Limb (tissue), 2 donors: ENCODE measurements at regions not wholly inside any gene's neighbourhood (a gene's known extent, or its start where the extent isn't known, plus 50 kb on each side); places are given as distances from the start of the nearest gene placed in this dataset.
"Not testable (repeated sequence)": the region's sequence is repeated elsewhere in the genome, so short reads cannot be mapped to it uniquely, and the experiment has no call there.

Experiments
- DNase-seq, 2 donors: peaks; one replicate each; pipeline ENCODE4 v3.0.0-alpha.2; 2016; ENCODE audit errors: extremely low spot score in 2 of 2

GRCh38 chr3:73874606-73875369 lies 250.0 kb upstream of the PDZRN3 start:
- no peak for DNase-seq

GRCh38 chr3:73874161-73874560 lies 249.4 kb upstream of the PDZRN3 start:
- no peak for DNase-seq

- peak; percentile 74 to 76 for DNase-seq
Observed at GRCh38 chr3:73868688-73869315, 244.1 kb upstream of the PDZRN3 start.

- no peak for DNase-seq
Observed at GRCh38 chr3:73867524-73867923, 242.8 kb upstream of the PDZRN3 start.

- DNase-seq: no peak
Observed at GRCh38 chr3:73866846-73867245, 242.1 kb upstream of the PDZRN3 start.

- no peak for DNase-seq
Observed at GRCh38 chr3:73863546-73864079, 238.9 kb upstream of the PDZRN3 start.

- no peak for DNase-seq
Observed at GRCh38 chr3:73855813-73856212, 231.1 kb upstream of the PDZRN3 start.

GRCh38 chr3:73848173-73848906 lies 223.6 kb upstream of the PDZRN3 start:
- peak in 1 of 2 donors; percentile 72 for DNase-seq

- DNase-seq: no peak
Observed at GRCh38 chr3:73846951-73847350, 222.2 kb upstream of the PDZRN3 start.

GRCh38 chr3:73839032-73839431 lies 214.3 kb upstream of the PDZRN3 start:
- DNase-seq: no peak

GRCh38 chr3:73835945-73836344 lies 211.2 kb upstream of the PDZRN3 start:
- DNase-seq: no peak

- no peak for DNase-seq
Observed at GRCh38 chr3:73832426-73832825, 207.7 kb upstream of the PDZRN3 start.

GRCh38 chr3:73828348-73828747 lies 203.6 kb upstream of the PDZRN3 start:
- no peak for DNase-seq

- no peak for DNase-seq
Observed at GRCh38 chr3:73827725-73828211, 203.0 kb upstream of the PDZRN3 start.

- no peak for DNase-seq
Observed at GRCh38 chr3:73827204-73827603, 202.5 kb upstream of the PDZRN3 start.

GRCh38 chr3:73820896-73821295 lies 196.2 kb upstream of the PDZRN3 start:
- DNase-seq: not testable (repeated sequence)

GRCh38 chr3:73820431-73820830 lies 195.7 kb upstream of the PDZRN3 start:
- no peak for DNase-seq

- no peak for DNase-seq
Observed at GRCh38 chr3:73815966-73816365, 191.2 kb upstream of the PDZRN3 start.

GRCh38 chr3:73813692-73814292 lies 189.1 kb upstream of the PDZRN3 start:
- DNase-seq: no peak

GRCh38 chr3:73813291-73813690 lies 188.6 kb upstream of the PDZRN3 start:
- peak; percentile 38 to 71 for DNase-seq

GRCh38 chr3:73812054-73812453 lies 187.3 kb upstream of the PDZRN3 start:
- no peak for DNase-seq
